Retina (tissue), 1 donor: ENCODE measurements at regions not wholly inside any gene's neighbourhood (a gene's known extent, or its start where the extent isn't known, plus 50 kb on each side); places are given as distances from the start of the nearest gene placed in this dataset.

ENCODE experiments used
- DNase-seq: peaks from one replicate; pipeline ENCODE4 v3.0.0-alpha.2; 2016

DNA sequence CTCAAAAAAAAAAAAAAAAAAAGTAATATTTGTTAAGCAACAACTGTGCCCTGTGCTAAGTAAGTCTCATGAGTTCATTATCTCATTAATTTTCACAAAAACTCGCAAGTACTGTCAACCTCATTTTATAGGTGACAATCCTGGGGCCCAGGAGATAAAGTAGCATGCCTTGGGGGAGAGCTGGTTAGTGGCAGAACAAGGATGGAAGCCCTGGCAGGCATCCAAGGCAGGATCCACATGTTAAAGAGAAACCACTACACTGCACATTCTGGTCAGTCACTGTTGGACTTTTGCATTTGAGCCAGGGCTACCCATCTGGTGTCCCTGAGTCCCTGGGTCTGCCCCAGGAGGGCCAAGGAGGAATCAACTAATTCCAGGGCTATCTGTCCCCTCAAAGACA lies 54.6 kb downstream of the ZFP36L2 start:
- DNase-seq, result no peak

- DNase-seq, result no peak
These were observed 55.9 kb downstream of the ZFP36L2 start for GRCh38 chr2:43170405-43171105.

DNA sequence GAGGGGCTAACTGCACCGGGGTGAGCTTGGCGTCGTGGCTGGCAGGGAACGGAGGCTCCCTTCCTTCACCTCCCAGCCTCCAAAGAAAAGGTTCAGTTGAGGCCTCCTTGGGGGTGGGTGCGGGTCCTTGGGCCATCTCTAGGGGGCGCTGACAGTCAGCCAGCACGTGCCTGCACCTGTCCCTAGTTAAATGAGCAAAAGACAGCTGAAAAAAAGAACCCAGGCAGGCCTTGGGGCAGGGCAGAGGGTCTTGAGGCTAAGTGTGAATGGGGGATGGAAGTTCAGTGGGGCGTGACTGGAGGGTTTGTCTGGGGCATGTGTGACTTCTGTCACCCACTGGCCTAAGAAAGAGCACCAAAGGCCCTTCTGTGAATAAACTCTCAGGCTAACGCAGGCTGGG lies 56.4 kb downstream of the ZFP36L2 start:
- DNase-seq, result no peak

DNA sequence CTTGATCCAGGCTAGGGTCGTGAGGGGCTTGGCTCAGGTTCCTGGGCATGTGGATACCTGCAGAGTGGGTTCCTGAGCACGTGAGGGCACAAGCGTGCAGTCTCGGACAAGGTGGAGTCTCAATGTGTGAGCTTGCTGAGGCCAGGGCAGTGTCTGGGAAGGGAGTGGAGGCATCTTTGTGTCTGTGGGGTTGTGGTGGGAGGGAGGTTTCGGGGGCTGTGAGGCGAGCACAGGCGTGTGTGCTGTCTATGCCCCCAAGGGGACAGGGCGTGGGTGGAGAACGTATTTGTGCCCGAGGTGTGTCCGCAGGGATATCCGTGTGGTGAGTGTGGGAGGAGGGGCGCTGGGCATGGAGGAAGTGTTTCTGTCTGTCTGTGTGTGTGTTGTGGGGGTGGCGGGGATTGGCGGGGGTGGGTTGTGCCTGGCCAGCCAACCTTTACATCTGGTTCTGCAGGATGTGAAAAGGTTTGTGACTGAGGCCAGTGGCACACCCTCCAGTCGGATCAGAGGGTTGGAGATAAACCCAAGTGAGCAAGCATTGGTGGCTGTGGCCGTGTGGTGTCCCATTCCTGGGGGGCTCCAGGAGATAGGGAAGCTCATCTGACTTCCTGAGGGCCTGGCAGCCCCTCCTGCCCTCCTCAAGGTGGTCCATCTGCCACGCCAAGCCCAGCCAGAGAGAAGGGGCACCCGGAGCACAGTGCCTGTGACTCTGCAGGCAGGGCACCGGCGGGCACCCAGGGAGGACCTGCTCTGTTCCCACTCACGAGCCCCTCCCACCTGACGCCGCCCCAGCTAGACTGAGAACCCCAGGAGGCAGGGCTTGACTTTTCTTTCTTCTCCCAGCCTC lies 57.1 kb downstream of the ZFP36L2 start:
- DNase-seq, result no peak

GRCh38 chr2:43168016-43168369 lies 58.4 kb downstream of the ZFP36L2 start:
- DNase-seq, result no peak

DNA sequence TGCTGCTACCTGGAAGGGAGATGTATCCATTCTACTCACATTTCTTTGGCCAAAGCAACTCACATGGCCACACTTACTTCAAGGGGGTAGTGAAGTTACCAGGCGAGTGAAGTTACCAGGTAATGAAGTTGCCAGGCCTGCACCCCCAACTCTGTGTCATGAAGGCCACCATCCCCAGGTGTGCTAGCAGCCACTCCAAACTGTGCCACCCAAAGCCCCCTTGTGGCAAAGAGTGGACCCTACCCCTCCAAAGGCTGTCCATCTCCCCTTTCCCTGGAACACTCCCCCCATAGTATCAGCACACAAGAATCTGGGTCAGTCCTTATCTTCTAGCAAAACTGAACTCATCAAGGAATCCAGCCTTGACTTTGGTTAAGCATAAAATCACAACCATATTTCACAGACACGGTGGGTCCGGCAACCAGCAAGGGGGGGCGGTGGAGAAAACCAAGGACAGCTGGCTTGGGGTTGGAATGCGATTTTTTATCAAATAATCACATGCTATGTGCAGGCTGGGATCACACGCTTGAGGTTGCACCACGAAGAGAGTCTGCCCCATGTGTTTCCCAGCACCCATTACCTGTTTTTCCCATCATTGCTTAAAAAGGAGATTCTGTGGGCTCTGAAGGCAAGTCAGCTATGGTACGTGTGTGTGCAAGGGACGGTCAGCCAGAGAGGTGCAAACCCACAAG lies 60.9 kb downstream of the ZFP36L2 start:
- DNase-seq, result no peak

GRCh38 chr2:43164686-43165085 lies 61.7 kb downstream of the ZFP36L2 start:
- DNase-seq, result no peak

GRCh38 chr2:43163584-43164270 lies 62.7 kb downstream of the ZFP36L2 start:
- DNase-seq, result no peak

DNA sequence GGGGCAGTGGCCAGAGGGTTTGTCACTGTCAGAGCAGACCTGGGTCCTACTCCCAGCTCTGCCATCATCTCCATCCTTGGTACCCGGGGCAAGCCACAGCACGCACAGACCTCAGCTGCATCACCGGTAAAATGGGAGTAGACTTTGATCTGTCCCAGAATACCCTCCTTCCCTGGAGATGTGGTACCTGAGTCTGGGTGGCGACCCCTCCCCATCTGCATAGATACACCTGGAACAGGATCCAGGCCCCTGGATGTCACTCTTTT lies 64.0 kb downstream of the ZFP36L2 start:
- DNase-seq, result no peak

GRCh38 chr2:43161650-43162510 lies 64.5 kb downstream of the ZFP36L2 start:
- no peak for DNase-seq

DNA sequence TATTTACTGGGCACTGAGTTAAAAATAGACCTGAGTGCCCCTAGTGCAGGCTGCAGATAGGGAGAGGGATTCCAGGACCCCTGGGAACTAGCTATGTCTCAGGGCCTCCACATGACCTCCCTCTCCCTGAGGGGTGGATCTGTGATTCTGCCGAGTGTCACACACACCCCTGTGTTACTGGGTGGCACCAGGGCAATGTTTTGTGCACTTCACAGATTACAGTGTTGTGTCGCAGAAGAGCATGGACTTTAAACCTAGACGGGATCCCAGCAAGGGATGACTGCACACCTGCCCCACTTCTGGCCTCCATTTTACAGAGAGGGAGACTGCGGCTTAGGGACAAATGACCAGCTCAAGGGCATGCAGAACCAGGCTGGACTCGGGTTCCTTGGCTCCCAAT lies 65.6 kb downstream of the ZFP36L2 start:
- no peak for DNase-seq

- no peak for DNase-seq
These were observed 66.6 kb downstream of the ZFP36L2 start for GRCh38 chr2:43159797-43160196.

GRCh38 chr2:43158259-43158880 lies 68.0 kb downstream of the ZFP36L2 start:
- DNase-seq, result no peak

DNA sequence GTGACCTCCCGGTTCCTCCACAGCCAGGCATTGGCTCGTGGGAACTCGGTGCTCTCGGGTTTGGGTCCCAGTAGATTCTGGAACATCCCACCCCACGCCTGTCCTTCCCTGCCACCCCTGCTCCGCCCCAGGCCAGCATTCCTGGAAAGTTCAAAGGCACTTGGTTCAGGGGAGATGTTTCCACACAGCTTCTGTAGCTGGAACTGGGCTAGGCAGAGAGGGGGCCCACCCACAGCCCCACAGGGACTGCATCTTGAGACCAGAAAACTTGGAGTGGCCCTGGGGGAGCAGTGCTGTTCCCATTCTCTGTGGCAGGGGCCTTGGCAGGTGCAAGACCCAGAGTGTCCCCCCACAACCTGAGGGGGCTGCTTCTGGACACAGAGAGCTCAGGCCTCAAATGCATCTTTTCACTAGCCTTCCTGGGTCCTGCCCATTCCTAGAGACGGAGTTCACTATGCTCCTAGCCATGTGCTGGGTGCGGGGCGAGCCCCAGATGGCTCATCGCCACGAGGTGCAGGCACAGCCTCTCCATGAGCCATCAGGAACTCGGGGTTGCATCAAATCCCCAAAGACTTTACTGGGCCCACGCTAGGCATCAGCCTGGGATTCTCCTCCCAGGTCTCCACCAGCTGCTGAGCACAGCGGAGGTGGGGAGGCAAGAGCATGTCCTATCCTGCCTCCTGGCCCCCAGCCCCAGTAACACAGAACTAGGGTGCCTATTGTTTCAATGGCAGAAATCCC lies 68.7 kb downstream of the ZFP36L2 start:
- no peak for DNase-seq

- DNase-seq, result no peak
These were observed 70.5 kb downstream of the ZFP36L2 start for GRCh38 chr2:43155851-43156411.

DNA sequence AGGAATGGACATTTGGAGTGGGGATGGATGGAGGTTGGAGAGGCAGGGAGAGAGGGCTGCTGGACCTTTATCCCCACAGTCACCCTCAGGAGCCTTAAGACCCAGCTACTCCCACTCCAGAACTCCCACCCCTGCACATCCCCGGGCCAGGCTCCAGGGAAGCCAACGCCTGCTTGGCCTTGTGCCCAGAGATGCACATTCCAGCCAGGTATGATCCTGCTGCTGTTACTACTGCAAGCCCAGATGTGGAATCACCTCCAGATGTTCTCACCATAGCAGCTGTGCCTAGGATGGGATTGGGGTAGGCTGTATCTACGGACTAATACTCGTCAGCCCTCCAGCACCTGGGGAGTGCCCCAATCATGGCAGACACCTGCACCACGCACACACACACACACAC lies 71.7 kb downstream of the ZFP36L2 start:
- DNase-seq, result no peak

DNA sequence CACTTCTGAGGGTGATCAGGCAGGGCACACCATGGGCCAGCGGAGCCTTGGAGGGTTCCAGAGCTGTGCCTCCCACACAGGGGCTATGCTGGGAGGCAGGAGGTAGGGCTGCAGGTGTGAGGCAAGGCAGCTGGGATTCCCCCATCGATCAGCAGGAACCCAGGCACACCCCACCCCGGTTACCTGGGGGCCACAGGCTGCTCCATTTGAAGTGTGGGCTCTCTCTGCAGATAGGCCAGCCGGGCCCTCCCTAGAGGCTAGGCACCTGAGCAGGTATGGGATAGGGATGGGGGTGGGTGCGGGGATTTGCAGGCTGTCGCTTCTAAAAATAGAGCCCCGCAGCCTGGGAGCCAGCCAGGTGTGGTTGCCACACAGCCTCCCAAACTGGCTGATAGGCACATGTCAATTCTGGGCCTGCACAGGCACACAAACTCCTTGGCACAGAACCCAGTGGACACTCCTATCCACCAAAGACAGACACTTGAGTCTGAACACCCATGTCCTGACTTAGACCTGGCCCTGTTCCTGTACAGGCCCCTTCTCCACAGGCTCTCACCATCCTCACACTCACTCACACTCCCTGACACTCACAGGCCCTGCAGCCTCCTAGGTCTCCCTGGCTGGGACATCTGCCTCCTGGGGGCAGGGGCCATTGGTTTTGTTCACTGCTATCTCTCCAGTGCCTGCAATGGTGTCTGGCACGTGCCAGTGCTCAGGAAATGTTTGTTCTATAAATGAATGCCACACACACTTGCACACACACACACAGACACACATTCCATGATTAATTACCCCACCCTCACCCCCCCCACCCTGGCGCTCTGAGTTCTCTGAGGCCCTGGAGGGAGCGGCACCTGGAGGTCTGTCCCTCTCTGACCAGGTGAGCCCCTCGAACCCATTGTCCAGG lies 73.4 kb downstream of the ZFP36L2 start:
- DNase-seq, result no peak

DNA sequence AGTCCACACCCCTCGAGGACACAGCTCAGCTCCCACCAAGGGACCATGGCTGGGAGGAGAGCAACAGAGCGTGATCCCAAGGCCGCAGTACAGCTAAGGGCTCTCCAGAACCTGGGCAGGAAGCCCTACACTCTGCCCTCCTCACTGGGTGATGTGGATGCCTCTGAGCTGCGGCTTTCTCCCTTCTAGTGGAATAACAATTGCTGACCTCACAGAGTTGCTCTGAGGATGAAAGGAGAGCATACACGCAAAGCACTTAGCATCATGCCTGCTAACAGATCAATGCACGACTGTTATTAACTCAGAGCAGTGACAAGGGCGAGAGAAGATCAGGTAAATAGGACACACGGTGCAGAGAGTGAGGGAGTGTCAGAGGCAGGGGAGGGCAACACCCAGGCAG lies 74.2 kb downstream of the ZFP36L2 start:
- no peak for DNase-seq

- DNase-seq, result no peak
These were observed 76.8 kb downstream of the ZFP36L2 start for GRCh38 chr2:43149482-43150107.
